Stomach (tissue), 8 donors: ENCODE measurements at regions not wholly inside any gene's neighbourhood (a gene's known extent, or its start where the extent isn't known, plus 50 kb on each side); places are given as distances from the start of the nearest gene placed in this dataset.
A peak's percentile ranks its signal among the peaks of the same experiment; 100 is the strongest.
"Not testable (repeated sequence)": the region's sequence is repeated elsewhere in the genome, so short reads cannot be mapped to it uniquely, and the experiment has no call there.

Source experiments
- DNase-seq, 2 donors: peaks; one replicate each; pipeline versions ENCODE4 v3.0.0 to v3.0.0-alpha.2; 2013 to 2019
- H3K27ac ChIP-seq, 5 donors: fragments of 200-600 bp in 4 of 5; sonication (generic) in 4 of 5; one replicate each; pipeline ENCODE4 v1.5.1; 2013 to 2019; ENCODE audit warnings: mild to moderate bottlenecking in 1 of 5, moderate library complexity in 1 of 5
- H3K27me3 ChIP-seq, 3 donors: fragments of 200-600 bp; sonication (generic); one replicate each; pipeline ENCODE4 v1.5.1; 2017 to 2019; ENCODE audit warnings: mixed run types in 1 of 3
- H3K36me3 ChIP-seq, 4 donors: fragments of 200-600 bp; sonication (generic); 1 replicate in 3 of 4; 2 replicates in 1 of 4; pipeline ENCODE4 v1.5.1; 2016 to 2019
- H3K4me1 ChIP-seq, 4 donors: fragments of 200-600 bp; sonication (generic); one replicate each; pipeline ENCODE4 v1.5.1; 2016 to 2019
- H3K4me3 ChIP-seq, 4 donors: fragments of 200-600 bp; sonication (generic) in 3 of 4; one replicate each; pipeline ENCODE4 v1.5.1; 2016 to 2019; ENCODE audit warnings: mild to moderate bottlenecking in 1 of 4
- H3K9me3 ChIP-seq, 4 donors: fragments of 200-600 bp; sonication (generic); one replicate each; pipeline ENCODE4 v1.5.1; 2016 to 2019
- CTCF ChIP-seq, 7 experiments: fragments of 450-650 bp in 4 of 7; fragments of 200-600 bp in 3 of 7; sonication (generic) in 3 of 7; IDR thresholded peaks; one replicate each; pipeline ENCODE4 v1.5.1; 2016 to 2019; ENCODE audit warnings: antibody characterized with exemption in 7 of 7, control low read depth in 2 of 7, mild to moderate bottlenecking in 1 of 7
- EP300 ChIP-seq: sonication (generic); formaldehyde crosslinking; IDR thresholded peaks from one replicate; pipeline ENCODE4 v1.6.1; 2017; ENCODE audit warnings: antibody characterized with exemption
- POLR2A ChIP-seq, 4 donors: fragments of 450-650 bp; IDR thresholded peaks; one replicate each; pipeline ENCODE4 v1.6.1; 2016; ENCODE audit warnings: antibody characterized with exemption in 4 of 4, control low read depth in 2 of 4, mild to moderate bottlenecking in 1 of 4, moderate library complexity in 1 of 4
- POLR2AphosphoS5 ChIP-seq, 3 donors: sonication (generic); formaldehyde crosslinking; IDR thresholded peaks; one replicate each; pipeline ENCODE4 v1.6.1; 2016; ENCODE audit warnings: antibody characterized with exemption in 3 of 3
- WGBS, 5 donors: extraction: QIAGEN DNeasy Blood & Tissue Kit in 3 of 5; methylation state at CpG; one replicate each; pipeline versions ENCODE4 v1.1.5 to v1.1.7; 2013 to 2018; 5-methylcytosine and 5-hydroxymethylcytosine counted together
- intact Hi-C: fragments of 100-400 bp; cut with DNase I; formaldehyde crosslinking; loops from one replicate; pipeline ENCODE4 v1.15.1; 2023; ENCODE audit warnings: low total_unique reads
- donor health status: healthy with polysubstance abuse.
- donor health status: Bipolar disorder and iron deficiency.
- donor health status: healthy.

- intact Hi-C loops = no loop called here
- Histone ChIP-seq H3K27me3 (peaks cover 0 to 22% (median 0%) of the 10 kb centered on the region in 3 donors), H3K36me3 (no peaks in the 10 kb centered on the region), H3K4me3 (no peak overlapping the region), H3K4me1 (peaks cover 0 to 5% (median 0%) of the 10 kb centered on the region in 4 donors), H3K9me3 (peaks cover 0 to 13% (median 8%) of the 10 kb centered on the region in 4 donors), H3K27ac (no peak overlapping the region)
- WGBS, 5 donors = 64 to 79% (median 74%) methylated on average over 3 of the region's 3 CpGs
- DNase-seq = no peak
- no peak for TF ChIP-seq EP300
- TF ChIP-seq POLR2A (IDR thresholded peaks at IDR 0.05) = no peak
- TF ChIP-seq CTCF (IDR thresholded peaks at IDR 0.05) = no peak
- no peak for TF ChIP-seq POLR2AphosphoS5 (IDR thresholded peaks at IDR 0.05)
These were observed 434.1 kb downstream of the ZNF536 start for GRCh38 chr19:30806311-30806710.

- intact Hi-C loops = no loop called here
- no peak for TF ChIP-seq CTCF (IDR thresholded peaks at IDR 0.05)
- peak in 1 of 2 donors; percentile 54 for DNase-seq
- H3K4me1 ChIP-seq = peaks cover 0 to 5% (median 0%) of the 10 kb centered on the region in 4 donors
- H3K27me3 ChIP-seq = peaks cover 0 to 24% (median 0%) of the 10 kb centered on the region in 3 donors
- H3K4me3 ChIP-seq = no peak overlapping the region
- WGBS, 5 donors = 28 to 49% (median 38%) methylated on average over 5 of the region's 5 CpGs
- no peak overlapping the region for H3K27ac ChIP-seq
- no peaks in the 10 kb centered on the region for H3K36me3 ChIP-seq
- H3K9me3 ChIP-seq = peaks cover 0 to 13% (median 8%) of the 10 kb centered on the region in 4 donors
These were observed 432.6 kb downstream of the ZNF536 start for GRCh38 chr19:30804751-30805150.

GRCh38 chr19:30804333-30804732 is 432.1 kb downstream of the ZNF536 start:
- intact Hi-C loops, H3K27ac ChIP-seq, H3K4me3 ChIP-seq, H3K36me3 ChIP-seq, H3K4me1 ChIP-seq: not testable (repeated sequence)
- peaks cover 0 to 13% (median 8%) of the 10 kb centered on the region in 4 donors for H3K9me3 ChIP-seq
- WGBS, 5 donors = 27 to 51% (median 46%) methylated on average over 3 of the region's 3 CpGs
- H3K27me3 ChIP-seq = peaks cover 0 to 25% (median 0%) of the 10 kb centered on the region in 3 donors
- peak in 1 of 2 donors; percentile 47 for DNase-seq

- Histone ChIP-seq H3K4me1 (peaks cover 0 to 5% (median 0%) of the 10 kb centered on the region in 4 donors), H3K27ac (no peak overlapping the region), H3K36me3 (no peaks in the 10 kb centered on the region), H3K9me3 (peaks cover 0 to 7% (median 3%) of the 10 kb centered on the region in 4 donors), H3K4me3 (no peak overlapping the region), H3K27me3 (peaks cover 0 to 30% (median 0%) of the 10 kb centered on the region in 3 donors)
- WGBS, 5 donors = 66 to 85% (median 80%) methylated on average over 6 of the region's 6 CpGs
- intact Hi-C loops = no loop called here
- no peak for TF ChIP-seq POLR2AphosphoS5 (IDR thresholded peaks at IDR 0.05)
- TF ChIP-seq EP300 = no peak
- TF ChIP-seq CTCF (IDR thresholded peaks at IDR 0.05) = no peak
- TF ChIP-seq POLR2A (IDR thresholded peaks at IDR 0.05) = no peak
- DNase-seq = no peak
These were observed 430.3 kb downstream of the ZNF536 start for GRCh38 chr19:30802424-30803013.
